ENCODE measurements at regions not wholly inside any gene's neighbourhood (a gene's known extent, or its start where the extent isn't known, plus 50 kb on each side); places are given as distances from the start of the nearest gene placed in this dataset.

- Histone ChIP-seq H3K27me3 (no peaks in the 10 kb centered on the region), H3K4me3 (no peak overlapping the region), H3K9me3 (no peaks in the 10 kb centered on the region), H3K27ac (no peak overlapping the region), H3K36me3 (no peaks in the 10 kb centered on the region), H3K4me1 (no peaks in the 10 kb centered on the region)
- TF ChIP-seq POLR2AphosphoS5 (IDR thresholded peaks at IDR 0.05) = no peak
- no peak for TF ChIP-seq CTCF (IDR thresholded peaks at IDR 0.05)
- no peak for TF ChIP-seq POLR2A (IDR thresholded peaks at IDR 0.05)
- DNase-seq (ENCODE audit: low spot score in 2 of 2) = no peak
- intact Hi-C loops (cut with DNase I; ENCODE audit: low total_unique reads) = no loop called here
Measured at GRCh38 chr13:107395927-107396662, 819.2 kb downstream of the LIG4 start.

GRCh38 chr13:107392205-107392604 is 823.1 kb downstream of the LIG4 start:
- no peak for DNase-seq (ENCODE audit: low spot score in 2 of 2)
- Histone ChIP-seq H3K27me3 (no peaks in the 10 kb centered on the region), H3K4me3 (no peak overlapping the region), H3K9me3 (no peaks in the 10 kb centered on the region), H3K27ac (no peak overlapping the region), H3K36me3 (no peaks in the 10 kb centered on the region), H3K4me1 (no peaks in the 10 kb centered on the region)
- intact Hi-C loops (cut with DNase I; ENCODE audit: low total_unique reads) = no loop called here
- TF ChIP-seq POLR2A (IDR thresholded peaks at IDR 0.05) (no peak), CTCF (IDR thresholded peaks at IDR 0.05) (no peak), POLR2AphosphoS5 (IDR thresholded peaks at IDR 0.05) (no peak)

DNA sequence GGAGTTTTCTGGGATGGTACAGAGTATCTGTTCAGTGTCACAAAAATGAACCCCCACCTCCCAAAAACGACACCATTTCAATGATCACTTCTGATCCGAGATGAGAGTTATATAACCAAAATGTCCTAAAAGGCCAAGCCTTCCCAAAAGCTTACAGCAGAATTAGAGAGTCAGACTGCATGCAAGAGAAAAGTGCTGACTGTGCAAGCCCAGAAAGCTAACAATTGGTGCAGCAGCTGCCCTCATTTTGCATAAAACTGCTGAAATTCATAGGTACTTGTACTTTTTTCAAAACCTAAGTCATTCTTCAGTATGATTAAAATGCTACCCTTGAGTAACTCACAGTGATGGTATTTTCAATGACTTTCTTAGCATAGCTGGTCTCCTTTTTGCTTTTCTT is 819.6 kb upstream of the ARGLU1 start:
- no peaks in the 10 kb centered on the region for H3K4me1 ChIP-seq
- intact Hi-C loops (cut with DNase I; ENCODE audit: low total_unique reads) = no loop called here
- no peak for DNase-seq (ENCODE audit: low spot score in 2 of 2)
- H3K36me3 ChIP-seq = no peaks in the 10 kb centered on the region
- no peaks in the 10 kb centered on the region for H3K27me3 ChIP-seq
- TF ChIP-seq POLR2A (IDR thresholded peaks at IDR 0.05) (no peak), POLR2AphosphoS5 (IDR thresholded peaks at IDR 0.05) (no peak), CTCF (IDR thresholded peaks at IDR 0.05) (no peak)
- H3K27ac ChIP-seq = no peak overlapping the region
- no peaks in the 10 kb centered on the region for H3K9me3 ChIP-seq
- no peak overlapping the region for H3K4me3 ChIP-seq

GRCh38 chr13:107379407-107380155 is 811.6 kb upstream of the ARGLU1 start:
- no peak for DNase-seq (ENCODE audit: low spot score in 2 of 2)
- Histone ChIP-seq H3K4me3 (no peak overlapping the region), H3K27ac (no peak overlapping the region), H3K36me3 (no peaks in the 10 kb centered on the region), H3K9me3 (no peaks in the 10 kb centered on the region), H3K4me1 (no peaks in the 10 kb centered on the region), H3K27me3 (no peaks in the 10 kb centered on the region)
- intact Hi-C loops (cut with DNase I; ENCODE audit: low total_unique reads) = no loop called here
- TF ChIP-seq POLR2A (IDR thresholded peaks at IDR 0.05) (no peak), CTCF (IDR thresholded peaks at IDR 0.05) (no peak), POLR2AphosphoS5 (IDR thresholded peaks at IDR 0.05) (no peak)

All from breast epithelium (tissue), 4 donors.